HL-60 (cell line): ENCODE measurements at regions not wholly inside any gene's neighbourhood (a gene's known extent, or its start where the extent isn't known, plus 50 kb on each side); places are given as distances from the start of the nearest gene placed in this dataset.

Experiments used
- DNase-seq, 2 experiments: peaks; one replicate each; pipeline ENCODE4 v3.0.0-alpha.2; 2010 to 2020; ENCODE audit warnings: low read depth in 1 of 2, low spot score in 1 of 2
- H3K27ac ChIP-seq: fragments of 250-450 bp; sonication (Bioruptor Pico); replicated peaks from 2 replicates; pipeline ENCODE4 v1.5.1; 2020; ENCODE audit warnings: mild to moderate bottlenecking, moderate library complexity
- H3K27me3 ChIP-seq: fragments of 250-450 bp; sonication (Bioruptor Pico); 2 replicates; pipeline ENCODE4 v1.5.1; 2021; ENCODE audit warnings: mild to moderate bottlenecking, moderate library complexity; ENCODE audit not compliant: insufficient read depth, poor library complexity, severe bottlenecking
- H3K4me3 ChIP-seq: replicated peaks from 2 replicates; pipeline ENCODE4 v1.5.1; 2011; ENCODE audit warnings: mild to moderate bottlenecking, control low read depth, low read length; ENCODE audit not compliant: insufficient read depth
- GABPA ChIP-seq: IDR thresholded peaks from 2 replicates; pipeline ENCODE4 v1.6.1; 2012; ENCODE audit warnings: low read depth
- POLR2AphosphoS5 ChIP-seq: IDR thresholded peaks from 2 replicates; pipeline ENCODE4 v1.6.1; 2012; ENCODE audit warnings: low read depth
- SPI1 ChIP-seq: IDR thresholded peaks from 2 replicates; pipeline ENCODE4 v1.6.1; 2012; ENCODE audit warnings: low read depth, mild to moderate bottlenecking, borderline replicate concordance
- TF ChIP-seq, protein P1 (sequence below): IDR thresholded peaks from one replicate; pipeline ENCODE4 v1.5.1; 2011; ENCODE audit warnings: low read length, control low read depth, inconsistent platforms; ENCODE audit not compliant: insufficient read depth
- TF ChIP-seq, protein P2 (sequence below): IDR thresholded peaks from 2 replicates; pipeline ENCODE4 v1.6.1; 2012; ENCODE audit warnings: low read depth; ENCODE audit not compliant: insufficient replicate concordance

DNA sequence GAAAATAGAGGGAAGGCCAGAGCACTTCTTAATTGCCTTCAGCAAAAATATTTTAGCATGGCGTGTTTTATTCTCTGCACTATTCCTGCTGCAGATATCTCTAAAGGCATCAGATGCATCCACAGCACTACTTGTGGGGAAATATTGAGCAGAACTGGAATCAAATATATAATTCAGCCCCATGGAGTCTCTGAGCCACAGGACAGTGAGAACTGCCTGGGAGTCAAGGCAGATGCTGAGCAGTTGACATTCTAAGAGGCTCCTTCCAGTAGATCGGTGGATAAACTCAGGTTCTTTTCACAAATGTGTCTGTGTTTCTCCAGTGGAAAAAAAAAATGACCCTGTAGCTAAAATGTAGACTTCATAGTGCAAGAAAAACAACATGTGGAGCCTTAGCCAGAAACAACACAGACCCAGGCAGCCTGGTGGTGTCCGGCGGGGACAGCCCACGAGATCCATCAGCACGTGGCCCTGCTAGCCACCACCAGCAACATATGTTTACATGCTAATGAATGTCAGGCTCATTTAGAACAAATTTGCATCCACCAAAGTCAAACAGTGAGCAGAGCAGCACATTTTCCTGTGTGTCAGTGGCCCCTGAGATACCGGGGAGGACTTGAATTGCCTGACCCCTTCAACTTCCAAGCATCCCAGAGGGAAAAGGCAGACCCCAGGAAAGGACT is 123.3 kb upstream of the PFKP start:
- TF ChIP-seq POLR2AphosphoS5 (no peak), GABPA (no peak), SPI1 (no peak)
- TF ChIP-seq, protein P1, sequence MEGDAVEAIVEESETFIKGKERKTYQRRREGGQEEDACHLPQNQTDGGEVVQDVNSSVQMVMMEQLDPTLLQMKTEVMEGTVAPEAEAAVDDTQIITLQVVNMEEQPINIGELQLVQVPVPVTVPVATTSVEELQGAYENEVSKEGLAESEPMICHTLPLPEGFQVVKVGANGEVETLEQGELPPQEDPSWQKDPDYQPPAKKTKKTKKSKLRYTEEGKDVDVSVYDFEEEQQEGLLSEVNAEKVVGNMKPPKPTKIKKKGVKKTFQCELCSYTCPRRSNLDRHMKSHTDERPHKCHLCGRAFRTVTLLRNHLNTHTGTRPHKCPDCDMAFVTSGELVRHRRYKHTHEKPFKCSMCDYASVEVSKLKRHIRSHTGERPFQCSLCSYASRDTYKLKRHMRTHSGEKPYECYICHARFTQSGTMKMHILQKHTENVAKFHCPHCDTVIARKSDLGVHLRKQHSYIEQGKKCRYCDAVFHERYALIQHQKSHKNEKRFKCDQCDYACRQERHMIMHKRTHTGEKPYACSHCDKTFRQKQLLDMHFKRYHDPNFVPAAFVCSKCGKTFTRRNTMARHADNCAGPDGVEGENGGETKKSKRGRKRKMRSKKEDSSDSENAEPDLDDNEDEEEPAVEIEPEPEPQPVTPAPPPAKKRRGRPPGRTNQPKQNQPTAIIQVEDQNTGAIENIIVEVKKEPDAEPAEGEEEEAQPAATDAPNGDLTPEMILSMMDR: no peak
- TF ChIP-seq, protein P2, sequence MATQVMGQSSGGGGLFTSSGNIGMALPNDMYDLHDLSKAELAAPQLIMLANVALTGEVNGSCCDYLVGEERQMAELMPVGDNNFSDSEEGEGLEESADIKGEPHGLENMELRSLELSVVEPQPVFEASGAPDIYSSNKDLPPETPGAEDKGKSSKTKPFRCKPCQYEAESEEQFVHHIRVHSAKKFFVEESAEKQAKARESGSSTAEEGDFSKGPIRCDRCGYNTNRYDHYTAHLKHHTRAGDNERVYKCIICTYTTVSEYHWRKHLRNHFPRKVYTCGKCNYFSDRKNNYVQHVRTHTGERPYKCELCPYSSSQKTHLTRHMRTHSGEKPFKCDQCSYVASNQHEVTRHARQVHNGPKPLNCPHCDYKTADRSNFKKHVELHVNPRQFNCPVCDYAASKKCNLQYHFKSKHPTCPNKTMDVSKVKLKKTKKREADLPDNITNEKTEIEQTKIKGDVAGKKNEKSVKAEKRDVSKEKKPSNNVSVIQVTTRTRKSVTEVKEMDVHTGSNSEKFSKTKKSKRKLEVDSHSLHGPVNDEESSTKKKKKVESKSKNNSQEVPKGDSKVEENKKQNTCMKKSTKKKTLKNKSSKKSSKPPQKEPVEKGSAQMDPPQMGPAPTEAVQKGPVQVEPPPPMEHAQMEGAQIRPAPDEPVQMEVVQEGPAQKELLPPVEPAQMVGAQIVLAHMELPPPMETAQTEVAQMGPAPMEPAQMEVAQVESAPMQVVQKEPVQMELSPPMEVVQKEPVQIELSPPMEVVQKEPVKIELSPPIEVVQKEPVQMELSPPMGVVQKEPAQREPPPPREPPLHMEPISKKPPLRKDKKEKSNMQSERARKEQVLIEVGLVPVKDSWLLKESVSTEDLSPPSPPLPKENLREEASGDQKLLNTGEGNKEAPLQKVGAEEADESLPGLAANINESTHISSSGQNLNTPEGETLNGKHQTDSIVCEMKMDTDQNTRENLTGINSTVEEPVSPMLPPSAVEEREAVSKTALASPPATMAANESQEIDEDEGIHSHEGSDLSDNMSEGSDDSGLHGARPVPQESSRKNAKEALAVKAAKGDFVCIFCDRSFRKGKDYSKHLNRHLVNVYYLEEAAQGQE: no peak
- no peaks in the 10 kb centered on the region for H3K27me3 ChIP-seq
- DNase-seq: no peak

DNA sequence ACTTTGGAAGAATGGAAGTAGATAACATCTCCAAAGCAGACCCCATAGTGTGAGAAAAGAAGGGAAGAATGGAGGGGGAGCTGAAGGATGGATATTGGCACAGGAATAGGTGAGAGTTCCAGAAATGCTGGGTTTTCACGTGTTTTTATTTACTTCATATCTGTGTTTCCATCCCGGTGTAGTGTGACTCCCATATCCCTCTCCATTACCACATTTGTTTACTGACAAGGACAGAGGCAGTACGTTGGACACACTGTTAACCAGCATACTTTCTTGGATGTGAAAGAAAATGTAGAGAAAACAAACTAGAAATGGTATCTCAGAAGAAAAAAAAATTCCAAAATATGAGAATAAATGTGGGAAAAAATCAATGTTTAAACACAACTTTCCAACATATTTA is 124.4 kb upstream of the PFKP start:
- no peak overlapping the region for H3K27ac ChIP-seq
- DNase-seq: no peak
- no peak overlapping the region for H3K4me3 ChIP-seq
- TF ChIP-seq GABPA: no peak
- TF ChIP-seq, protein P2: no peak
- TF ChIP-seq SPI1: no peak
- TF ChIP-seq POLR2AphosphoS5: no peak
- TF ChIP-seq, protein P1: no peak
- H3K27me3 ChIP-seq: no peaks in the 10 kb centered on the region

More for the DNA sequence above, 123.3 kb upstream of the PFKP start:
- Histone ChIP-seq H3K4me3 (no peak overlapping the region), H3K27ac (no peak overlapping the region)

DNA sequence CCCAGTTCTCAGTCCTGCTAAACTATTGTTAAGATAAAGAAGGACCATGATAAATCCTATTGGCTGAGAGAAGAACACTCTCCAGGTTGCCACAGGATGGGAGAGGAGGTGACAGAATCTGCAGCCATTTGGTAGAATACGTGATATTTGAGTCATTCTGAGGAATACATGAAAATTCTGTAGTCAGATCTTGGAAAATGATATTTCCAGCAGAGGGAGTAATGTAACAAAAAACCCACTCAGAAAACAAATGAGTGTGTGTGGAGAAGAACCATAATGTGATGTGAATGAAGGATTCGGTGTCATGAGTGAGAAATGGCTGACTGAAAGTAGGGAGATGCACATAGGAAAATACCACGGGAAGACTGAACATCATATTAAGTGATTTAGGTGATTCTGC is 128.5 kb upstream of the PFKP start:
- TF ChIP-seq, protein P2: no peak
- TF ChIP-seq GABPA (no peak), POLR2AphosphoS5 (no peak), SPI1 (no peak)
- TF ChIP-seq, protein P1: no peak
- no peaks in the 10 kb centered on the region for H3K27me3 ChIP-seq
- no peak overlapping the region for H3K4me3 ChIP-seq
- no peak overlapping the region for H3K27ac ChIP-seq
- no peak for DNase-seq
